Liver (tissue), 3 donors: ENCODE measurements at regions not wholly inside any gene's neighbourhood (a gene's known extent, or its start where the extent isn't known, plus 50 kb on each side); places are given as distances from the start of the nearest gene placed in this dataset.

Experiments
- FOXA1 ChIP-seq: IDR thresholded peaks from 2 replicates; pipeline ENCODE4 v1.6.1; 2016; ENCODE audit warnings: antibody characterized with exemption
- JUND ChIP-seq, 2 donors: IDR thresholded peaks; 2 replicates each; pipeline ENCODE4 v1.6.1; 2016; ENCODE audit warnings: antibody characterized with exemption in 2 of 2
- RAD21 ChIP-seq, 2 donors: IDR thresholded peaks; 2 replicates each; pipeline ENCODE4 v1.6.1; 2016; ENCODE audit warnings: antibody characterized with exemption in 2 of 2, mild to moderate bottlenecking in 2 of 2
- SP1 ChIP-seq: IDR thresholded peaks from 2 replicates; pipeline ENCODE4 v1.6.1; 2018; ENCODE audit warnings: antibody characterized with exemption, mild to moderate bottlenecking
- TAF1 ChIP-seq: conservative IDR thresholded peaks from 2 replicates; pipeline ENCODE4 v1.6.1; 2016; ENCODE audit warnings: antibody characterized with exemption, mild to moderate bottlenecking
- YY1 ChIP-seq: IDR thresholded peaks from 2 replicates; pipeline ENCODE4 v1.6.1; 2016; ENCODE audit warnings: antibody characterized with exemption, mild to moderate bottlenecking
- TF ChIP-seq, protein P1 (sequence below): fragments of 150-350 bp; IDR thresholded peaks from 2 replicates; pipeline ENCODE4 v1.5.1; 2017; ENCODE audit warnings: improper control_type of control experiment, low read depth, low read length; ENCODE audit not compliant: missing input control
- TF ChIP-seq, protein P2 (sequence below): IDR thresholded peaks from 2 replicates; pipeline ENCODE4 v1.6.1; 2016; ENCODE audit warnings: antibody characterized with exemption
- TF ChIP-seq, protein P3 (sequence below): IDR thresholded peaks from 2 replicates; pipeline ENCODE4 v1.6.1; 2016; ENCODE audit warnings: antibody characterized with exemption, mild to moderate bottlenecking
- TF ChIP-seq, protein P4 (sequence below): IDR thresholded peaks from 2 replicates; pipeline ENCODE4 v1.6.1; 2016; ENCODE audit warnings: antibody characterized with exemption
- TF ChIP-seq, protein P5 (sequence below): IDR thresholded peaks from 2 replicates; pipeline ENCODE4 v1.6.1; 2016; ENCODE audit warnings: antibody characterized with exemption
- donor health status: healthy.
- donor health status: healthy.

DNA sequence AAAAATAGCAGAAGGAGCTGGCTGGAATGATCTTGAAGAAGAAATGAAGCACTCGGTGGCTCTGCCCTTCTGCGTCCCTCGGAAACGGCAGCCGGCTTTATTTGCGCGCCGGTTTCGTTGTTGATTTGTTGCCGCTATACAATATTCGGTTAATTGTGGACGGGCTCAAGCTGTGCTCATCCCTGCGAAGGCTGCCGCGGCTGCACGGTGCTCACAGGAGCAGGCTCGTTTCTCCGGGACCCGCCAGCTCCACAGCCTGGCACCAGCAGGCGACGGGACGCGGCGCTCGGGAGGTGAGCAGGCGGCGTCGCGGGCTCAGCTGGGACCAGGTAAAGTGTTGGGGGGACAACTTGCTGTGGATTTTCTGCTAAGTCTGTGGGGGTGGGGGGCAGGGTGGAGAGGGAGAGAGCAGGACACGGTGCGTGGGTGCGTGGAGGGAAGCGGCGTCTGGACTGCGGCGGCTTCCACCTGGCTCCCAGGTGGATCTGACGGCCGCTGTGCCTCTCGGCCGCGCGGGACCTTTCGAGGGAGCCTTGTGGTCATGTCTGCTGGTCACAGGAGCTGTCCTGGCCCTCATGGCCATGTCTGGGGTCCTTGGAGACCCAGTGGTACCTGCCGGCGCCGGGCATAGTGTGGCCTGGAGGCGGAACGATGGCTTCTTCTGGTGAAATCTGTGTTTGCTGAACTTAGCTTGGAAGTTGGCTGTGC lies 90.9 kb downstream of the TEX29 start:
- TF ChIP-seq, protein P1, sequence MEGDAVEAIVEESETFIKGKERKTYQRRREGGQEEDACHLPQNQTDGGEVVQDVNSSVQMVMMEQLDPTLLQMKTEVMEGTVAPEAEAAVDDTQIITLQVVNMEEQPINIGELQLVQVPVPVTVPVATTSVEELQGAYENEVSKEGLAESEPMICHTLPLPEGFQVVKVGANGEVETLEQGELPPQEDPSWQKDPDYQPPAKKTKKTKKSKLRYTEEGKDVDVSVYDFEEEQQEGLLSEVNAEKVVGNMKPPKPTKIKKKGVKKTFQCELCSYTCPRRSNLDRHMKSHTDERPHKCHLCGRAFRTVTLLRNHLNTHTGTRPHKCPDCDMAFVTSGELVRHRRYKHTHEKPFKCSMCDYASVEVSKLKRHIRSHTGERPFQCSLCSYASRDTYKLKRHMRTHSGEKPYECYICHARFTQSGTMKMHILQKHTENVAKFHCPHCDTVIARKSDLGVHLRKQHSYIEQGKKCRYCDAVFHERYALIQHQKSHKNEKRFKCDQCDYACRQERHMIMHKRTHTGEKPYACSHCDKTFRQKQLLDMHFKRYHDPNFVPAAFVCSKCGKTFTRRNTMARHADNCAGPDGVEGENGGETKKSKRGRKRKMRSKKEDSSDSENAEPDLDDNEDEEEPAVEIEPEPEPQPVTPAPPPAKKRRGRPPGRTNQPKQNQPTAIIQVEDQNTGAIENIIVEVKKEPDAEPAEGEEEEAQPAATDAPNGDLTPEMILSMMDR, result no peak
- TF ChIP-seq, protein P2, sequence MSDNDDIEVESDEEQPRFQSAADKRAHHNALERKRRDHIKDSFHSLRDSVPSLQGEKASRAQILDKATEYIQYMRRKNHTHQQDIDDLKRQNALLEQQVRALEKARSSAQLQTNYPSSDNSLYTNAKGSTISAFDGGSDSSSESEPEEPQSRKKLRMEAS, result no peak
- TF ChIP-seq, protein P3, sequence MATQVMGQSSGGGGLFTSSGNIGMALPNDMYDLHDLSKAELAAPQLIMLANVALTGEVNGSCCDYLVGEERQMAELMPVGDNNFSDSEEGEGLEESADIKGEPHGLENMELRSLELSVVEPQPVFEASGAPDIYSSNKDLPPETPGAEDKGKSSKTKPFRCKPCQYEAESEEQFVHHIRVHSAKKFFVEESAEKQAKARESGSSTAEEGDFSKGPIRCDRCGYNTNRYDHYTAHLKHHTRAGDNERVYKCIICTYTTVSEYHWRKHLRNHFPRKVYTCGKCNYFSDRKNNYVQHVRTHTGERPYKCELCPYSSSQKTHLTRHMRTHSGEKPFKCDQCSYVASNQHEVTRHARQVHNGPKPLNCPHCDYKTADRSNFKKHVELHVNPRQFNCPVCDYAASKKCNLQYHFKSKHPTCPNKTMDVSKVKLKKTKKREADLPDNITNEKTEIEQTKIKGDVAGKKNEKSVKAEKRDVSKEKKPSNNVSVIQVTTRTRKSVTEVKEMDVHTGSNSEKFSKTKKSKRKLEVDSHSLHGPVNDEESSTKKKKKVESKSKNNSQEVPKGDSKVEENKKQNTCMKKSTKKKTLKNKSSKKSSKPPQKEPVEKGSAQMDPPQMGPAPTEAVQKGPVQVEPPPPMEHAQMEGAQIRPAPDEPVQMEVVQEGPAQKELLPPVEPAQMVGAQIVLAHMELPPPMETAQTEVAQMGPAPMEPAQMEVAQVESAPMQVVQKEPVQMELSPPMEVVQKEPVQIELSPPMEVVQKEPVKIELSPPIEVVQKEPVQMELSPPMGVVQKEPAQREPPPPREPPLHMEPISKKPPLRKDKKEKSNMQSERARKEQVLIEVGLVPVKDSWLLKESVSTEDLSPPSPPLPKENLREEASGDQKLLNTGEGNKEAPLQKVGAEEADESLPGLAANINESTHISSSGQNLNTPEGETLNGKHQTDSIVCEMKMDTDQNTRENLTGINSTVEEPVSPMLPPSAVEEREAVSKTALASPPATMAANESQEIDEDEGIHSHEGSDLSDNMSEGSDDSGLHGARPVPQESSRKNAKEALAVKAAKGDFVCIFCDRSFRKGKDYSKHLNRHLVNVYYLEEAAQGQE, result no peak
- no peak for TF ChIP-seq FOXA1
- no peak for TF ChIP-seq JUND (IDR thresholded peaks at IDR 0.05)
- TF ChIP-seq RAD21 (IDR thresholded peaks at IDR 0.05), result no peak
- no peak for TF ChIP-seq YY1
- no peak for TF ChIP-seq SP1
- TF ChIP-seq TAF1, result no peak
- TF ChIP-seq, protein P4, sequence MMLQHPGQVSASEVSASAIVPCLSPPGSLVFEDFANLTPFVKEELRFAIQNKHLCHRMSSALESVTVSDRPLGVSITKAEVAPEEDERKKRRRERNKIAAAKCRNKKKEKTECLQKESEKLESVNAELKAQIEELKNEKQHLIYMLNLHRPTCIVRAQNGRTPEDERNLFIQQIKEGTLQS, result no peak
- TF ChIP-seq, protein P5, sequence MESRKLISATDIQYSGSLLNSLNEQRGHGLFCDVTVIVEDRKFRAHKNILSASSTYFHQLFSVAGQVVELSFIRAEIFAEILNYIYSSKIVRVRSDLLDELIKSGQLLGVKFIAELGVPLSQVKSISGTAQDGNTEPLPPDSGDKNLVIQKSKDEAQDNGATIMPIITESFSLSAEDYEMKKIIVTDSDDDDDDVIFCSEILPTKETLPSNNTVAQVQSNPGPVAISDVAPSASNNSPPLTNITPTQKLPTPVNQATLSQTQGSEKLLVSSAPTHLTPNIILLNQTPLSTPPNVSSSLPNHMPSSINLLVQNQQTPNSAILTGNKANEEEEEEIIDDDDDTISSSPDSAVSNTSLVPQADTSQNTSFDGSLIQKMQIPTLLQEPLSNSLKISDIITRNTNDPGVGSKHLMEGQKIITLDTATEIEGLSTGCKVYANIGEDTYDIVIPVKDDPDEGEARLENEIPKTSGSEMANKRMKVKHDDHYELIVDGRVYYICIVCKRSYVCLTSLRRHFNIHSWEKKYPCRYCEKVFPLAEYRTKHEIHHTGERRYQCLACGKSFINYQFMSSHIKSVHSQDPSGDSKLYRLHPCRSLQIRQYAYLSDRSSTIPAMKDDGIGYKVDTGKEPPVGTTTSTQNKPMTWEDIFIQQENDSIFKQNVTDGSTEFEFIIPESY, result no peak
